PC-3 (cell line): ENCODE measurements at regions not wholly inside any gene's neighbourhood (a gene's known extent, or its start where the extent isn't known, plus 50 kb on each side); places are given as distances from the start of the nearest gene placed in this dataset.

Experiments used
- ATAC-seq: fragments of 200-7000 bp; cut with Tn5 transposase; 2 replicates; pipeline ENCODE4 v1.9.1; 2020; ENCODE audit warnings: mild to moderate bottlenecking, moderate library complexity
- BruUV-seq: library from RNA; stranded (reverse); fragments of 400-500 nt; replicated peaks from 2 replicates; lab custom pipeline; 2021; lab: Mats Ljungman, UMichigan
- CTCF ChIA-PET: fragments of 300-600 bp; sonication (Branson Sonifier 250); formaldehyde crosslinking; loops from one replicate; lab custom pipeline; 2022; ENCODE audit warnings: antibody characterized with exemption; lab: Charles Lee
- POLR2A ChIA-PET: fragments of 300-600 bp; sonication (Branson Sonifier 250); formaldehyde crosslinking; loops from one replicate; lab custom pipeline; 2022; ENCODE audit warnings: antibody characterized with exemption; ENCODE audit not compliant: unreplicated experiment; lab: Charles Lee
- DNase-seq: peaks from one replicate; pipeline ENCODE4 v3.0.0-alpha.2; 2015
- H2AFZ ChIP-seq: fragments of 300-600 bp; sonication (generic); 2 replicates; pipeline ENCODE4 v1.6.0; 2016; ENCODE audit warnings: antibody characterized with exemption, low read length
- H3F3A ChIP-seq: fragments of 300-600 bp; sonication (generic); one replicate; pipeline ENCODE4 v1.6.0; 2017; ENCODE audit warnings: antibody characterized with exemption, low read length, control low read depth, mild to moderate bottlenecking; ENCODE audit not compliant: unreplicated experiment
- H3K27ac ChIP-seq: fragments of 300-600 bp; sonication (generic); 2 replicates; pipeline ENCODE4 v1.5.1; 2016; ENCODE audit warnings: mild to moderate bottlenecking, low read length
- H3K27me3 ChIP-seq: fragments of 300-600 bp; sonication (generic); 2 replicates; pipeline ENCODE4 v1.6.1; 2016; ENCODE audit warnings: low read length, mixed read lengths
- H3K36me3 ChIP-seq: fragments of 300-600 bp; sonication (generic); 2 replicates; pipeline ENCODE4 v1.6.1; 2016; ENCODE audit warnings: low read depth, mixed run types, low read length, mixed read lengths
- H3K4me1 ChIP-seq: fragments of 300-600 bp; sonication (generic); 2 replicates; pipeline ENCODE4 v1.5.1; 2016; ENCODE audit warnings: low read length; ENCODE audit not compliant: insufficient read depth
- H3K4me2 ChIP-seq: fragments of 300-600 bp; sonication (generic); 2 replicates; pipeline ENCODE4 v1.6.0; 2016; ENCODE audit warnings: low read length
- H3K4me3 ChIP-seq: fragments of 300-600 bp; sonication (generic); 2 replicates; pipeline ENCODE4 v1.5.1; 2016; ENCODE audit warnings: mild to moderate bottlenecking, low read length, mixed read lengths
- H3K79me2 ChIP-seq: fragments of 300-600 bp; sonication (generic); 2 replicates; pipeline ENCODE4 v1.6.1; 2017; ENCODE audit warnings: low read length, mixed read lengths
- H3K9ac ChIP-seq: fragments of 300-600 bp; sonication (generic); 2 replicates; pipeline ENCODE4 v1.6.0; 2016; ENCODE audit warnings: mild to moderate bottlenecking, low read length
- H3K9me2 ChIP-seq: fragments of 300-600 bp; sonication (generic); replicated peaks from 2 replicates; pipeline ENCODE4 v1.6.1; 2016; ENCODE audit warnings: mixed run types, low read length, mixed read lengths
- H3K9me3 ChIP-seq: fragments of 300-600 bp; sonication (generic); 2 replicates; pipeline ENCODE4 v1.6.1; 2016; ENCODE audit warnings: low read length, mixed read lengths
- H4K20me1 ChIP-seq: fragments of 300-600 bp; sonication (generic); 2 replicates; pipeline ENCODE4 v1.6.1; 2016; ENCODE audit warnings: low read length, mixed read lengths
- CTCF ChIP-seq: fragments of 300-600 bp; sonication (generic); conservative IDR thresholded peaks from 2 replicates; pipeline ENCODE4 v1.5.1; 2017; ENCODE audit warnings: antibody characterized with exemption, low read depth, mild to moderate bottlenecking, low read length
- EZH2 ChIP-seq: fragments of 300-600 bp; sonication (generic); IDR thresholded peaks from one replicate; pipeline ENCODE4 v1.6.1; 2017; ENCODE audit warnings: antibody characterized with exemption, mild to moderate bottlenecking, low read length; ENCODE audit not compliant: unreplicated experiment
- EZH2phosphoT487 ChIP-seq: fragments of 300-600 bp; sonication (generic); IDR thresholded peaks from 2 replicates; pipeline ENCODE4 v1.6.1; 2018; ENCODE audit warnings: mild to moderate bottlenecking, antibody characterized with exemption, low read length, borderline replicate concordance
- intact Hi-C: fragments of 100-400 bp; cut with micrococcal nuclease; formaldehyde crosslinking; loops from 2 replicates; pipeline ENCODE4 v1.9.0; 2023

GRCh38 chr6:56709650-56710049 lies 67.0 kb upstream of the DST start:
- peaks cover 46% of the 10 kb centered on the region for H3K79me2 ChIP-seq
- ChIA-PET CTCF (interaction anchor here (0.5 to 1.4 kb wide), 4 partner anchors 48 to 262 kb away, joined by 3 read pairs; no protein-coding TSS in a partner anchor), POLR2A (no interaction called here)
- H3K4me2 ChIP-seq, result no peak overlapping the region
- H3K9me2 ChIP-seq, result no peaks in the 10 kb centered on the region
- no peaks in the 10 kb centered on the region for H4K20me1 ChIP-seq
- no peak overlapping the region for H3K9ac ChIP-seq
- BruUV-seq, result no TSS peak
- TF ChIP-seq EZH2phosphoT487, result no peak
- TF ChIP-seq EZH2, result no peak
- no peak for TF ChIP-seq CTCF
- no peak overlapping the region for H2AFZ ChIP-seq
- intact Hi-C loops, result loop anchor here (1.0 kb wide), 1 partner anchor 48 kb away; no protein-coding TSS in a partner anchor
- no peaks in the 10 kb centered on the region for H3K36me3 ChIP-seq
- H3K4me1 ChIP-seq, result peaks cover 45% of the 10 kb centered on the region
- ATAC-seq (no peak), DNase-seq (no peak)
- H3F3A ChIP-seq, result peaks cover 21% of the 10 kb centered on the region
- H3K4me3 ChIP-seq, result no peak overlapping the region
- no peaks in the 10 kb centered on the region for H3K27me3 ChIP-seq
- no peaks in the 10 kb centered on the region for H3K9me3 ChIP-seq
- no peak overlapping the region for H3K27ac ChIP-seq

GRCh38 chr6:56708810-56709597 lies 66.3 kb upstream of the DST start:
- Histone ChIP-seq H3K4me1 (peaks cover 39% of the 10 kb centered on the region), H3F3A (peaks cover 15% of the 10 kb centered on the region), H3K36me3 (no peaks in the 10 kb centered on the region), H2AFZ (peak overlapping the region; percentile 38; the same call in 1 of the 2 replicates), H3K27me3 (no peaks in the 10 kb centered on the region), H4K20me1 (no peaks in the 10 kb centered on the region), H3K9ac (peak overlapping the region; percentile 26), H3K79me2 (peaks cover 41% of the 10 kb centered on the region), H3K27ac (peak overlapping the region; percentile 74), H3K9me3 (no peaks in the 10 kb centered on the region), H3K9me2 (no peaks in the 10 kb centered on the region), H3K4me3 (peak overlapping the region; percentile 50), H3K4me2 (peak overlapping the region; percentile 78)
- ATAC-seq (peak; percentile 67), DNase-seq (peak; percentile 85)
- intact Hi-C loops, result loop anchor here (1.0 kb wide), 1 partner anchor 48 kb away; no protein-coding TSS in a partner anchor
- CTCF ChIA-PET, result interaction anchor here (0.5 to 1.0 kb wide), 8 partner anchors 12 to 263 kb away, joined by 3 to 6 read pairs (median 3); no protein-coding TSS in a partner anchor
- POLR2A ChIA-PET, result interaction anchor here (0.9 kb wide), 1 partner anchor 48 kb away, joined by 5 read pairs; no protein-coding TSS in a partner anchor
- no TSS peak for BruUV-seq
- TF ChIP-seq EZH2, result no peak
- TF ChIP-seq EZH2phosphoT487, result no peak
- TF ChIP-seq CTCF, result peak; percentile 79
